Right ventricle myocardium inferior (tissue), 1 donor: ENCODE measurements at regions not wholly inside any gene's neighbourhood (a gene's known extent, or its start where the extent isn't known, plus 50 kb on each side); places are given as distances from the start of the nearest gene placed in this dataset.

Experiments
- ATAC-seq: fragments of 200-7000 bp; cut with Tn5 transposase; one replicate; pipeline ENCODE4 v1.9.1; 2020; ENCODE audit warnings: mild to moderate bottlenecking, moderate library complexity
- DNase-seq: peaks from one replicate; pipeline ENCODE4 v3.0.0; 2021; ENCODE audit errors: missing footprints
- intact Hi-C: fragments of 100-400 bp; cut with DNase I; formaldehyde crosslinking; loops from one replicate; pipeline ENCODE4 v1.11.0; 2022
- donor health status: DM: no; HTN: yes; CAD: no; lungs with severe emphysema.

DNA sequence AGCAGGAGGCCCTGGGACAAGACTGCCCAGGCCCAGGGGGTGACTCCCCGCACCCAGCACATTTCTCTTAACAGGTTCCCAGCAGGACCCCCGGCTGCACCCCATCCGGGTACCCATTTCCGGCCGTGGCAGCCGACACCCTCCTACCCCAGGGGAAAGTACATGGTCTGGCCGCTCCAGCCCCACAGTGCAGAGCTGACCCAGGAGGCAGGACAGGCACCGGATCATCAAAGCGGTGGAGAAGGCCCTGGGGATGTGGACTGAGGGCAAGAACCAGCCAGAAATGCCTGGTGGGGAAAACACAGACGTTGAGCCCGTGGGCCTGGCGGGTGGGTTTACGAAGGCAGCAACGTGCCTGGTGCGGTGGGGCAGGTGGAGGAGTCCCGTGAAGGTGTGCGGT lies 79.5 kb upstream of the GPC1 start:
- ATAC-seq (no peak), DNase-seq (no peak)
- intact Hi-C loops, result no loop called here

DNA sequence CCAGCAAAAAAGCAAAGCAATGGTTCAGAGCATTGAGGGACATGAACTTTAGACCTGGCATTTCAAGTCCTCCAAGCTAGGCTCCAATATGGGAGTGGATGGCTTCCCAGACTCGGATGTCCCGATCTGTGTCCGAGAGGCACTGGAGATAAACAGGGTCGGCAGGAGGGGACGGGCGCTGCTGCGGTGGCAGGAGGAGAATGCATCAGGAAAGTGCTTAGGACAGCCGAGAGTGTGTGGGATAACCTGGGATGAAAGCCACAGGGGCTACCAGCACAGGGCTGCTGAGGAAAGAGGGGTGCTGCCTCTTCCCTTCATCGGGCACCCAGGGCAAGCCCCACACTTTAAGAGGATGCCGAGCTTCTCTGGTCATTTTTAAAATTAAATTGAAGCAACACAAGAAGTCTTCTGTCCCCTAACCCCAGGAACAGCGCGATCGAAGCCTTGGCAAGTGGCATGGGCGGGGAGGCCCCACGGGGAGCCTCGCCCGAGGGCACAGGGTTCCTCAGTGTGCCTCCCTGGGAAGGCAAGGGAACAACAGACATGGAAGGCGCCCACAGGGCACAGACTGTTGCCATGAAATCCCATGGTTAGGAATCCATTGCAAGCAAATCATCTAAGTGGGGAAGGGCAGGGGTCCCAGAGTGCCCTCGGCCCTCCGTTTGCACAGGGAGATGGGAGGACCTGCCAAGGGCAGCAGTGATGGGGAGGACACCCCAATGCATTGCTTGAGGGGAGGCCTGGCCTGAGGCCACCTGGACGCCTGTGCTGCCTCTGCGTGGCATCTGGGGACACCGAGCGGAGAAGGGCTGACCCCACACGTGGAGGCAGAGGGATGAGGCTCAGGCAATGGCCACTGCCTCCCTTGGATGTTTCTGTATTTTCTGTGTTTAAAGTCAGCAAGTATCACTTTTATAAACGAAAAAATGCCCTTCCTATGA lies 78.5 kb upstream of the GPC1 start:
- DNase-seq (no peak), ATAC-seq (no peak)
- intact Hi-C loops, result no loop called here

DNA sequence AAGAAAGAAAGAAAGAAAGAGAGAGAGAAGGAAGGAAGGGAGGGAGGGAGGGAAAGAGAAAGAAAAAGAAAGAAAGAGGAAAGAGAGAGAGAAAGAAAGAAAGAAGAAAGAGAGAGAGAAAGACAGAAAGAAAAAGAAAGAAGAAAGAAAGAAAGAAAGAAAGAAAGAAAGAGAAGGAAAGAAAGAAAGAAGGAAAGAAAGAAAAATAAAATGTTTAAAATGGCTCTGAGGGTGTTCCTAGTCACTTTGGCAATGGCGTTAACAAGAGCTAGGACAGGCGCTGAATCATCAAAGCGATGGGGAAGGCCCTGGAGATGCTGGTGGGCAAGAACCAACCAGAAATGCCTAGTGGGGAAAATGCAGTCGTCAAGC lies 77.8 kb upstream of the GPC1 start:
- intact Hi-C loops, result no loop called here
- no peak for ATAC-seq
- no peak for DNase-seq

DNA sequence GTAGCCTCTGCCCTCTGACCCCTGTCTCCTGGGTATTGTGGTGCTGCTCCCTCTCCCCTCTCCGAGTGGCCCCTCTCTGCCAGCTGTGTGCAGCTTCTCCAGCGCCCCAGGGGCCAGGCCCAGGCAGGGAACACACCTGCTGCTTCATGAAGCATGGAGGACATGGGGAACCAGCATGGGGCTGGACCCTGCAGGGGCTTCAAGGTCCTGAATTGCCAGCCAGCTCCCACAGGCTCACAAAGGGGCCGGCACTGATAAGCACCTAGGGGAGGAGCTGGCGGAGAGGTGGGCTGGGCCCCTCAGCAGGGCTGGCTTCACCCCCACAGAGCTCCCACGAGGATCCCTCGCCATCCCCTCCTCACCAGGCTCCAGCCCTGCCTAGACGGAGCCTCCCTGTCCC lies 77.4 kb upstream of the GPC1 start:
- intact Hi-C loops, result no loop called here
- no peak for ATAC-seq
- no peak for DNase-seq

DNA sequence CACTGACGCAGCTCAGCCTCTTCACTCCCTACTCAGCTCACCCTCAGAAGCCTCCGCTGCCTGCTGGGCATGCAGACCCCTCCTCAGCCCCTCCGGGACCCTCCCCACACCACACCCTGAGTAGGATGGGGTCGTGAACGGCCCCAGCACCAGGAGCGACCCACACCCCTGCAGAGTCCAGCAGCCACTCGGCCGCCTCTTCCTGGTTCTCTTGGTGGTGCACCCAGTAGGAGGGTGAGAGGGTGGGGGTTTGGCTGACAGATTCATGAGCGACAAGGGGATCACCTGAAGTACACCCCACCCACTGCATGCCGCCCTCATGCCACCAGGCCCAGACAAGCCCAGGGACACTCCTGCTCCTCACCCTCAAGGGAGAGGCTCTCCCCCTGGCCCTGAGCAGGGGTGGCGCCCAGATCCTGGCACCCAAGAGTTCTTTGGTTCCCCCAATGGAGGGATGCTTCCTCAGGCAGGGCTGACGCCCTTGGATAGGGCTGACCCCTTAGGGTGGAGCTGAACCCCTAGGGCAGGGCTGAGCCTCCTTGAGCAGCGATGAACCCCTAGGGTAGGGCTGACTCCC lies 76.6 kb upstream of the GPC1 start:
- ATAC-seq (no peak), DNase-seq (no peak)
- intact Hi-C loops, result no loop called here

DNA sequence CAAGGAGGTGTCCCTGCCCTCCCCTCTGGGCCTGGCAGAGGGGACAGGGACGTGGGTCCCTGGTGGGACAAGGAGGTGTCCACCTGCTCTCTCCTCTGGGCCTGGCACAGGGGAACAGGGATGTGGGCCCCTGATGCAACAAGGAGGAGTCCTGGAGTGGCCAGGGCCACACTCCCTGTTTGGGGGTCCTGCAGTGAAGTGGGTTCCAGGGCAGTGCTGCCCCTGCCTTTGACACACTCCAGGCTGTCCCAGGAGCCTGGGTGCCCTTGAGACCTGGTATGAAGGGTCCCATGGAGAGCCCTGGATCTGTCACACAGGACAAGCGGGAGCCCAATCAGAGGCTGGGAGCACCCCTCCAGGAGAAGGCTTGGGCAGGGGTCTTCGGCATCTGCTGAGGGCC lies 75.8 kb upstream of the GPC1 start:
- intact Hi-C loops, result no loop called here
- ATAC-seq (no peak), DNase-seq (no peak)

DNA sequence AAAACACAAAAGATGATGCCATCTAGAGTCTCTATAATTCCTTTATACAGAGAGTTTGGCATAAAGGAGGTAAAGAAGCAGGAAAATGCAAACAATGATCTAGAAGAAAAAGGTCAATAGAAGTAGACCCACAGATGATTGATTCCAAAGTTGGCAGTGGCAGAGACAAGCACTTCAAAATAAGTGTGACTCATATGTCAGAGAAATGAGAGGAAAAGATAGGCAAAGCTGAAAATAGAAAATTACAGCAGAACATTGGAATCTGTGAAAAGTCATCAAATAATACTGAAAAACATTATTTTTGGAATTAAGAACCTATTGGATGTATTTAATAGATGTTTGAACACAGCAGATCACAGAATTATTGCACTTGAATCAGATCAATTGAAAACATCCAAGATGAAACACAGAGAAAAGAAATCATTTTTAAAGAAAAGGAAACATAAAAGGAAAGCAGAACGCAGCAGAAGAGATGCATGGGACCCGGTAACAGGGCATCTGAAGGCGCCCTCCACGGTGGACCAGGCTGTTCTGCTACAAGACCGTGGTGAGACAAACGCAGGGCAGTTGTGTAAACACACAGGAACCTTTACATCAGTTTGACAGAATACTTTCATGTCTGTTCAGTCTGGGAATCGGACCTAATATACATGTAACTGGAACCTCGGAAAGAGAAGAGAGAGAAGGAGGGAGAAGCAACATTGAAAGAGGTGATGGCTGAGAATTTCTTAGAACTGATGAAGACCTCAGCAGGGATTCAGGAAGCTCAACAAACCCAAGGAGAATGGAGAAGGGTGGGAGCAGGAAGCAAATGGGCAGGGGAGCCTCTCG lies 74.6 kb upstream of the GPC1 start:
- DNase-seq (no peak), ATAC-seq (no peak)
- intact Hi-C loops, result no loop called here

DNA sequence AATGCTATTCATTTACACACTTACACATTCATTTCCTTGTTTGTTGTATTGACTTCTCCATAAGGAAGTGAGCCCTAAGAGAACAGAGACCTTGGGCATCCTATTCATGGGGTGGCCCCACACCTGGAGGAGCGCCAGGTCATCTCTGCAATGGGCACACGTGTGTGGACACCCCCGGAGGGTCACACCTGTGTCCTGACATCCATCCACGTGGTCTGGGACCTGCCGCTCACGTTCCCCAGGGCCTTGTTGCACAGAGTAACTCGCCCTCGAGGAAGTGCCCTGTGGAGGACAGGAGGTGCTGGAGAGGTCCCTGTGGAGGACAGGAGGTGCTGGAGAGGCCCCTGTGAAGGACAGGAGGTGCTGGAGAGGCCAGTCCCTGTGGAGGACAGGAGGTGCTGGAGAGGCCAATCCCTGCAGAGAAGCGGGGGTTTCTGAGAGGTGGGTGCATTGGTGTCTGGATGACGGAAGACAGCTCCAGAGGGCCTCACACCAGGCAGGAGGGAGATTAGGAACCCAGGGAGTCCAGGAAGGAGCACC lies 73.2 kb upstream of the GPC1 start:
- no peak for DNase-seq
- intact Hi-C loops, result no loop called here
- no peak for ATAC-seq

DNA sequence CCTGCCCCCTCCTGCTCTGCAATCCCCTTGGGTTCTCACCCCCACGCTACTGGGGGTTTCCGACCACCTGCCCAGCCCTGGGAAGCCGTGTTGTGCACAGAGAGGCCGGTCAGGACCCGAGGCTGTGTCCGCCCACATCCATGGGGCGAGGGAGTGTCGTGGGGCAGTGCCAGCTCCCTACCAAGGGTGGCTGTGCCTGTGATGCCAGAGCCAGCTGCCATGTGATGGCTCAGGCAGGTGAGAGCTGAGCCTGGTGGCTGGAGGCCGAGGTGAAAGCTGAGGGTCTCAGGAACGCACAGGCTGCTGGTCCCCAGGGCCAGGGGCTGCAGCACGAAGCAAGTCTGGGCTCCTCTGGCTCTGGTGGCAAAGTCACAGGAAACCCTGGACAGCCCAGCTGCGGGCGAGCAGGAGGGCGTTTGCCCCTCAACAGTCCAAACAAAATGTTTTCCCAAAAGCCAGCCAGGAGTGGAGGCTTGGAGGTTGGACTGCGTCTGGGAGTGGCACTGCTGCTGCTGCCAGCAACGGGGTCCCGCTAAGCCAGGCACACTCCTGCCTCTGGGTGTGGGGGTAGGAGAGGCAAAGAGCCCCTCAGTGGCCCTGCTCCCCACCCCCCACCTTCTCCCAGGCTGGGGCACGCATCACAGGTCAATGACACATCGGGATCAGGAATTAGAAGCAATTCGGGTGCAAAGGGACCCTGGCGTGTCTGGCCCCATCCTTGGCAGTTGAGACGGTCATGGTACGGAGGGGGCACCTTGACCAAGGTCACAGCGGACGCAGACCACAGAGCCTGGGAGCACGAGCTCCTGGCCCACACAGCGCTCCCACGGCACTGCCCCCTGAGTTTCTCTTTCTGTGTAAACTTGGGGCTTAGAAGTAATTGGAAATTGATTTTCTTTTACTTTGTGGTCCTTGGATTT lies 72.4 kb upstream of the GPC1 start:
- no peak for DNase-seq
- ATAC-seq, result no peak
- intact Hi-C loops, result no loop called here

DNA sequence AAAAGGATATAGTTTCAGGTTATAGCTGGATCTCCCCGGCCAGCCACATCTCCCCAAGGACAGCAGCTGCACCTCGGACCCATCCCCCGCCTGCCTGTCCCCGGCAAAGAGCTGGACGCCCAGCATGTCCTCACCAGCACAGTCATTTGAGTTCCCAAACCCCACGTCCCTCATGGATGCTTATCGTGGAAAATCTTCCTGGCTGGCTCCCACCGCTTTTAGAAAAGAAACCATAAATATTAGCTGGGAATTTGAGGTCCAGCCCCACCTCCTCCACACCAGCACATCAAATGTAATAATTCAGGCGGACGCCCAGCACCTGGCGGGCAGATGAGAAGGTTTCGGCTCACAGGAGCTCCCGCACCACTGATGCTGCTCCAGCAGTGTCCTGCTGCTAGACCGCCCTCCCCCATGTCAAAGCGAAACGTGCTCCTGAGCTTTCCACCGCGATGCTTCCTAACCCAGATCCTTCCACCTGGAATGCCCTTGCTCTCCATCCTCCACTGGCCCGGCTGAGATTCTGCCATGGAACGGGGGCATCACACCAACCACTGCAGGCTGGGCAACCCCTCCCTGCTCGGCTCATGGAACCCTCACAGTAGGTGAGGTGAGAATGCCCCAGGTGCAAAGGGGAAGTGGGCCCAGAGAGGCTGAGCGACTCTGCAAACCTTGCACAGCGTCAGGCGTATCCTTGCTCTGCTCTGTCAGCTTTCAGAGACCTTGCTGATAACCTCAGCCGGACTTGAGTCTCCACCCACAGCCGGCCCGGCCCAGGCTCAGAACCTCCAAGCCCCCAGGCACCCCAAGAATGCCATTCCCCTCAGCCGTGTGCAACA lies 71.5 kb upstream of the GPC1 start:
- intact Hi-C loops, result no loop called here
- ATAC-seq, result no peak
- DNase-seq, result no peak

DNA sequence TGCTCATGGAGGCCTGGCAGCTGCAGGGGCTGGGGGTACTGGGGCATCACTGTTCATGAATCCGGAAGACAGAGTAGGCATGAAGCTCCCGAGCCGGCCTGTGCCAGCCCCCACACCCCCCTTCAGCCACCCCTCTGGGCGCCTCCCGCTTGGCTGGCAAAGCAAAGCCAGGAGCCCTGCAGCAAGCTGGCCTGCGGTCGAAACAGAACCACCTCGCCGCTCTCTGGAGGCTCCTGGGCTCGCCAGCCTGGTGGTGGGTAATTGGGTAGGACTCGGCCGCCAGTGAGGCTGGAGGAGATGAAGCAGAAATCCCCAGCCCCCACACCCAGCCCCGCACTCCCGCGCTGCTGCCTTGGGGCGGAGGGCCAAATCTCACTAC lies 70.9 kb upstream of the GPC1 start:
- ATAC-seq, result no peak
- DNase-seq, result no peak
- intact Hi-C loops, result no loop called here

DNA sequence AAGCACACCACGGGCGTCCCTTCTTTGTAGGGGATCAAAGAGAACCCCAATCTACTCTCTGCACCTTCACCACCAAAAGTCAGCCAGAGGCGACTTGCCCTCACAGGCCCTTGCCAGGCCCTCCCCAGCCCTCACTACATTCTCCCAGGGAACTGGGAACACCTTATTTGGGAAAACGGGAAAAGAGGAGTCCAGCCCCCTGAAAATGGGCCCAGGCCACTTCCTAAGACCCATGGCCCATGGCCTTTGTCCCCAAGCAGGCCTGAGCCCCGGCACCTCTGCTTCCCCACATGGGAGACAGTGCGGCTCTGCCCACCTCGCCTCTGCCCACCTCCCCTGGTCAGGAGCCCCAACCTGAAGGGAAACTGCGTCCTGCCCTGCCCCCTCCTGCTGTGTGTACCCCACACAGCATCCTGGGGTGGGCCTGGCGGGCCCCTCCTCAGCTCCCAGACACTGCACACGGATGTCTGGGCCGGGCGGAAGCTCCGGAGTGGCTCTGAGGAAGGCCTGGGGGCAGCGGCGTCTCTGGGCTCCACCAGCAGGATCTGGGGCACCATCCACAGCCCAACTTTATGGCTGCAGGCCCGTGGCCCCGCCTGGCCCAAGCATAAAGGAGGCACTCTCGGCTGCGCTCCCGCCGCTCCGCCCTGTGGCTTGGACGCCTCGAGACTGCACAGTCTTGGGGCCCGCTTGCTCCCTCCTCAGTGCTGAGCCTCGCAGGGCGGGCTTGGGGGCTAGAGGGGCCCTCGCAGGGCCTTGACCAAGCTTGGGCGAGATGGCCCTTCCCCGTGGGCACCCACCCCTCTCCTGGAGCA lies 70.3 kb upstream of the GPC1 start:
- DNase-seq, result no peak
- no peak for ATAC-seq
- intact Hi-C loops, result loop anchor here (5.0 kb wide), 1 partner anchor 68 kb away; no protein-coding TSS in a partner anchor

DNA sequence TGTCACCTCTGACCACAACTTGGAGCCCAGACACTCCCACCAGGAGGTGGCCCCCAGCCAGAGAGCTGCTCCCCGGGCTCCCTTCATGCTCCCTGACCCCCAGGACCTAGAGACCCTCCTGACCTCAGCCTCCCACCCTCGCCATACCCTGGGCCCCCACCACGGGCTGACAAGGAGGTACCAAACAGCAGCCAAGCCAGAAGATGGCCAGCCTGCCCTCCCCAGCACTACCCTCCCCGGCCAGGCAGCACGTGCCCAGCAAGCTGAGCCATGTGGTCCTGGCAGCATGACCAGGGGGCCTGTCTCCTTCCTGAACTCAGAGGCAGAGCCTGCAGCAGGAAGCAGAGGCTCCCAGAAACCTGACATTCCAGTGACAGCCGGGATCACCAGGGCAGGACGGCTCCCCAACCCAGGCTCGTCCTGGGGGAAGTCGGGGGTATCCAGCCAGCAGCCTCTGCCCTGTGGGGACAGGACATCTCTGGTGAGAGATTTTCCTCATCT lies 69.4 kb upstream of the GPC1 start:
- ATAC-seq (no peak), DNase-seq (no peak)
- intact Hi-C loops, result loop anchor here (5.0 kb wide), 1 partner anchor 69 kb away; no protein-coding TSS in a partner anchor

DNA sequence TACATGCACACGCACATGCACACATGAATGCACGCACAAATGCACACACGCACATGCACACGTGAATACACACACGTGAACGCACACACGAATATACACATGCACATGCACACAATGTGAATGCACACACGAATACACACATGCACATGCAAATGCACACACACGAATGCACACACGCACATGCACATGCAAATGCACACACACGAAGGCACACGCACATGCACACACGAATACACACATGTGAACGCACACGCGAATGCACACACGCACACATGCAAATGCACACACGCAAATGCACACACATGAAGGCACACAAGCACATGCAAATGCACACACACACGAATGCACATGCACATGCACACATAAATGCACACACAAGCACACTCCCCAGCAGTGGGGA lies 68.6 kb upstream of the GPC1 start:
- peak; percentile 8 for DNase-seq
- ATAC-seq, result no peak
- intact Hi-C loops, result loop anchor here (5.0 kb wide), 1 partner anchor 70 kb away; no protein-coding TSS in a partner anchor

DNA sequence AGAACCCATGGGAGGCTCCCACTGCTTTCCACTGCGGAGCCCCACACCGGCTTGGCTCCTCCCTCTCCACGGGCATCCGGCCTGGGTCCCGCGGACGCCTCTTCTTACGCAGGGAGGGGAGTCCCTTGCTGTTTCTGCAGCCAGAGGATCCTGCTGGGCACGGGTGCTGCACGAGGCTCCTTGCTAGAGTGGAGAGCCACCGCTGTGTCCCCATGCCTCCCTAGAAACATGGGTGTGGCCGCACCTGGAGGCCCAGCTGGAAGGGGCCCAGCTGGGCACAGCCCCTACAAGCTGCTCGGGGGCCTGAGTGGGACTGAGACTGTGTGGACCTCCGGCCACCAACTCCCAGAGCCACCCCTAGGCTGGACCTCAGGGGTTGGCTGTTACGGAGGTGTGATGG lies 67.7 kb upstream of the GPC1 start:
- ATAC-seq (no peak), DNase-seq (peak; percentile 67)
- intact Hi-C loops, result loop anchor here (1.0 to 5.0 kb wide), 3 partner anchors 70 to 131 kb away; no protein-coding TSS in a partner anchor

DNA sequence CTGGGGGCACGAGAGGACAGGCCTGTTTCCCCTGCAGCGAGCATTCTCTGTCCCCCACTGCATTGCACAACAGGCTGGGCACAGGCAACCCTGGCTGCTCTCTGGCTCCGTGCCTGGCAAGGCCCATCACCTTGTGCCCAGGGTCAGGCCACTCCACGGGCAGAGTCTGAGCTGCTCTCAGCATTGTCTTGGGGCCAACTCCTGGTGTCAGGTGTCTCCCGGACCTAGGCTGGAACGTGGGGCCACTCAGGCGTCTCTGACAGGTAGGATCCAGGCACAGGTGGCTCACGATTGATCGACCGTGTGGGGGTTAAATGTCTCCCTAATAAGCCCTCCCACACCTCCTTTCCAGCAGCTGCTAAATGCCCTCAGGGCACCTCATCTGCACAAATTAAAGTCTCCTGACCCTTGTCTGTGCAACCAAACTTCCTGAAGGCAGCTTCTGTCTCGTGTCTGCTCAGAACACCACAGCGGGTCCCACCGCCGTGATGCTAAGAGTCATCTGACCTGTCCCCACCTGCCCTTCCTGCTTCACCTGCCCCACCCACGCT lies 66.6 kb upstream of the GPC1 start:
- peak; percentile 79 for DNase-seq
- peak; percentile 80 for ATAC-seq
- intact Hi-C loops, result loop anchor here (1.0 to 5.0 kb wide), 3 partner anchors 72 to 132 kb away; no protein-coding TSS in a partner anchor
